ENCODE measurements at regions not wholly inside any gene's neighbourhood (a gene's known extent, or its start where the extent isn't known, plus 50 kb on each side); places are given as distances from the start of the nearest gene placed in this dataset.

DNA sequence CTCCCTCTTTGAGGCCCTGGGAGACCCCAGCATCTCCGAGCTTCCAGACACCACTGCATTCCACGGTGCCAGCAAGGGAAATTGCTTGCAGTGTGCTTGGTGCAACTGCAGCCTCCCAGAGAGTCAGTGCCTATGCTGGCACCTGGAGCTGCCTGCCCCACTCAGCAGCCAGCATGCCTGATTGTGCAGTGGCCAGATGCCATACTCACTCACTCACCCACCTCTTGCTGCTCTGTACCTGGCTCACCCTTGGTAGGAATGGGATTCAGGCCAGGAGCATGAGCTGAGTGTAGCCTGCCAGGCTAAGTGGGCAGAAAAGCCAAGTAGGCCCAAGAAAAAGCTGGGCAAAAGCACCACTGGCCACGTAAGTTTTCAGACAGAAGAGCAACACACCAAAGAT, 651.4 kb downstream of the GABRG1 start:
- TF ChIP-seq POLR2A (IDR thresholded peaks at IDR 0.05) = no peak
- TF ChIP-seq, protein P1, sequence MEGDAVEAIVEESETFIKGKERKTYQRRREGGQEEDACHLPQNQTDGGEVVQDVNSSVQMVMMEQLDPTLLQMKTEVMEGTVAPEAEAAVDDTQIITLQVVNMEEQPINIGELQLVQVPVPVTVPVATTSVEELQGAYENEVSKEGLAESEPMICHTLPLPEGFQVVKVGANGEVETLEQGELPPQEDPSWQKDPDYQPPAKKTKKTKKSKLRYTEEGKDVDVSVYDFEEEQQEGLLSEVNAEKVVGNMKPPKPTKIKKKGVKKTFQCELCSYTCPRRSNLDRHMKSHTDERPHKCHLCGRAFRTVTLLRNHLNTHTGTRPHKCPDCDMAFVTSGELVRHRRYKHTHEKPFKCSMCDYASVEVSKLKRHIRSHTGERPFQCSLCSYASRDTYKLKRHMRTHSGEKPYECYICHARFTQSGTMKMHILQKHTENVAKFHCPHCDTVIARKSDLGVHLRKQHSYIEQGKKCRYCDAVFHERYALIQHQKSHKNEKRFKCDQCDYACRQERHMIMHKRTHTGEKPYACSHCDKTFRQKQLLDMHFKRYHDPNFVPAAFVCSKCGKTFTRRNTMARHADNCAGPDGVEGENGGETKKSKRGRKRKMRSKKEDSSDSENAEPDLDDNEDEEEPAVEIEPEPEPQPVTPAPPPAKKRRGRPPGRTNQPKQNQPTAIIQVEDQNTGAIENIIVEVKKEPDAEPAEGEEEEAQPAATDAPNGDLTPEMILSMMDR (IDR thresholded peaks at IDR 0.05) = no peak

All from uterus (tissue), 2 donors.